HUES64 (cell line): ENCODE measurements at regions not wholly inside any gene's neighbourhood (a gene's known extent, or its start where the extent isn't known, plus 50 kb on each side); places are given as distances from the start of the nearest gene placed in this dataset.
A peak's percentile ranks its signal among the peaks of the same experiment; 100 is the strongest.

ENCODE experiments used
- H3K27ac ChIP-seq: 2 replicates; pipeline ENCODE4 v1.7.0; 2013; ENCODE audit warnings: low read depth, low read length, inconsistent platforms
- H3K27me3 ChIP-seq: 2 replicates; pipeline ENCODE4 v1.6.1; 2013; ENCODE audit warnings: mild to moderate bottlenecking, low read length; ENCODE audit not compliant: insufficient read depth
- H3K36me3 ChIP-seq: 2 replicates; pipeline ENCODE4 v1.6.1; 2013; ENCODE audit warnings: mild to moderate bottlenecking, low read length; ENCODE audit not compliant: insufficient read depth
- H3K4me1 ChIP-seq: 2 replicates; pipeline ENCODE4 v1.6.1; 2013; ENCODE audit warnings: mild to moderate bottlenecking, low read length, moderate library complexity; ENCODE audit not compliant: insufficient read depth
- H3K4me3 ChIP-seq: 2 replicates; pipeline ENCODE4 v1.5.1; 2013; ENCODE audit warnings: mild to moderate bottlenecking, low read length, moderate library complexity
- H3K9ac ChIP-seq: 2 replicates; pipeline ENCODE4 v1.6.1; 2013; ENCODE audit warnings: mild to moderate bottlenecking, low read depth, low read length
- H3K9me3 ChIP-seq: 2 replicates; pipeline ENCODE4 v1.6.1; 2013; ENCODE audit warnings: low read depth, low read length; ENCODE audit not compliant: insufficient read depth
- WGBS: fragments of 150-250, 120-280 bp; methylation state at CpG from one replicate; pipeline ENCODE4 v1.1.7; 2013; ENCODE audit warnings: missing lambda C conversion rate; 5-methylcytosine and 5-hydroxymethylcytosine counted together

DNA sequence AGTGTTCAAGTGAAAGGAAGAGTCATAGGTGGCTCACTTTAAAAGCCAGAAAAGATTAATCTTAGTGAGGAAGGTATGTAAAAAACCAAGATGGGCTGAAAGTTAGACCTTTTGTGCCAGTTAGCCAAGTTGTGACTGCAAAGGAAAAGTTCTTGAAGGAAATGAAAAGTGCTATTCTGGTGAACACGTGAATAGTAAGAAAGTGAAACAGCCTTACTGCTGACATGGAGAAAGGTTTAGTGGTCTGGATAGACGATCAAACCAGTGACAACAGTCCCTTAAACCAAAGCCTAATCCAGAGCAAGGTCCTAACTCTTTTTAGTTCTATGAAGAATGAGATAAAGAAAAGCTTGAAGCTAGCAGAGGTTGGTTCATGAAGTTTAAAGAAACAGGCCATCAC is 106.4 kb downstream of the CTH start:
- no peak overlapping the region for H3K4me3 ChIP-seq

DNA sequence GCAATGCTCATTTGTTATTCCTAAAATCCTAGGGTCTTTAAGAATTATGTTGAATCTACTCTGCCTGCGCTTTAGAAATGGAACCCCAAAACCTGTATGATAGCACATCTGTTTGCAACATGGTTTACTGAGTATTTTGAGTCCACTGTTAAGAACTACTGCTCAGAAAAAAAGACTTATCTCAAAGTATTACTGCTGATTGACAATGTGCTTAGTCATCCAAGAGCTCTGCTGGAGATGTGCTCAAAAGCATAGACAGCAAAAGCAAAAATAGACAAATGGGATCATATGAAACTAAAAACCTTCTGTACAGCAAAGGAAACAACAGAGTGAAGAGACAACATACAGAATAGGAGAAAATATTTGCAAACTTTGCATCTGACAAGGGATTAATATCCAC is 107.0 kb downstream of the CTH start:
- no peak overlapping the region for H3K27ac ChIP-seq
- no peaks in the 10 kb centered on the region for H3K36me3 ChIP-seq
- no peak overlapping the region for H3K9ac ChIP-seq
- H3K9me3 ChIP-seq = no peaks in the 10 kb centered on the region
- no peak overlapping the region for H3K4me3 ChIP-seq
- 100% methylated on average over 1 of the region's 1 CpG for WGBS
- no peaks in the 10 kb centered on the region for H3K4me1 ChIP-seq
- H3K27me3 ChIP-seq = no peaks in the 10 kb centered on the region

More for the DNA sequence above, 106.4 kb downstream of the CTH start:
- no peaks in the 10 kb centered on the region for H3K36me3 ChIP-seq
- H3K27me3 ChIP-seq = no peaks in the 10 kb centered on the region
- no peak overlapping the region for H3K27ac ChIP-seq
- H3K9ac ChIP-seq = no peak overlapping the region
- WGBS = 76% methylated on average over 1 of the region's 2 CpGs
- no peaks in the 10 kb centered on the region for H3K4me1 ChIP-seq
- no peaks in the 10 kb centered on the region for H3K9me3 ChIP-seq

DNA sequence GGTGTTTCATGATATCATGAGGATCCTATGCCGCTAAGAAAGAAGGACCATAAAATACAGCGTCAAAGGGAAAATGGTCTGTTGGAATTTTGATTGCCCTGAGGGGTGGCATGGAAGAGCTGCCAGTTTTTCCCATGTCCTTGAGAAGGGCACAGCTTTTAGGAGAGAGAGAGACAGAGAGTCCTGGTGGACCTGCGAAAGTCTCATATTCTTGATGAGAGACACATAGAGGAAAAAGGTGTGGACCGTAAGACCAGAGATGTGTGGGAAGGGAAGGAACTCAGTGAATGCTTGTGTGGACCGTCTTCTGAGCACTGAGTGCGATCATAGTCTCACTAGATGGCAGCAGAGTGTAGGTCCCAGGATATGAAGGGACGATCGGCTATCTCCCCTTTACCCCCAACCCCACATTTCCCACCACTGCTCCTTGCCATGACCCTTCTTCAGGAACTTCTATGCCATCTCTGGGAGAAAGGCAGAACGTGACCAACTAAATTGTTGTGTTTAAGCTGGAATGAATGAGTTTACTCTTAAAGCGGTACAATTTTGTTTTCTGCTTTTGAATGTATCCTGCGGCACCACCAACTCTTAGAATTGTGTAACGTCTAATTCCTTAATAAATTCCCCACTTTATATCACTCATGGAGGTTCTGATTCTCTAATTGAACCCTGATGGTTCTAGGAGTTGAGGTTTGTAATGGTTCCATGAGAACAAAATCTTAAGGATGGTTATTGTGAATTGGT is 117.7 kb downstream of the CTH start:
- Histone ChIP-seq H3K27ac (no peak overlapping the region), H3K9ac (no peak overlapping the region), H3K9me3 (no peaks in the 10 kb centered on the region), H3K4me1 (no peaks in the 10 kb centered on the region), H3K36me3 (no peaks in the 10 kb centered on the region), H3K27me3 (no peaks in the 10 kb centered on the region), H3K4me3 (no peak overlapping the region)
- WGBS = 56% methylated on average over 12 of the region's 12 CpGs

DNA sequence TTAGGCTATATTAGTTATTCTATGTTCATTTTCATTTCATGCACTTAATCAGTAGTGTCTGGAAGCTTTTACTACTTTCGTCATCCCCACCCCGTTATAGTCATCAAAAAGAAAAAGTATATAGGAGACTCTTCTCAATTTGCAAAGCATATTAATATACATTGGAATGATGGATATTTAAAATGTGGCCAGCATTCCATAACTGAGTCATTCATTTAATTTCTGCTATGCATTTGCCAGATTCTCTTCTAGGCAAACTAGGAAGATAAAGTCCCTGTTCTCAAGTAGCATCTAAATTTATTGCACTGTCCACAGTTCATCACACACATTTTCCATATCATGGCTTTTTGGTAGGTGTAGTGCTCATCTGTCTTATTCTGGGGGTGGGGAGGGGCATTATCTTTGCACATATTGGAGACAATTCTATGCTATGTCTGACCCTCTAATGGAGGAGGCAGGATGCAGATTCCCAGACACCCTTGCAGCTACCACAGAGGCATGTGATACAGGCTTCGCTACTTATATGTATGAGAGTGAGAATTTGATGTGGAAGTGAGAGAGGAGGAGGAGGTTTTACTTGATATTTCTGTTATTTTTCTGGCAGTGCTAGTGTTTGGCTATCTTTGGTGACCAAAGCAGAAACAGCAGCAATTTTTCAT is 125.8 kb downstream of the CTH start:
- H3K9me3 ChIP-seq = no peaks in the 10 kb centered on the region
- no peaks in the 10 kb centered on the region for H3K36me3 ChIP-seq
- no peak overlapping the region for H3K9ac ChIP-seq
- H3K27me3 ChIP-seq = no peaks in the 10 kb centered on the region
- 90% methylated on average over 1 of the region's 3 CpGs for WGBS
- no peaks in the 10 kb centered on the region for H3K4me1 ChIP-seq
- H3K27ac ChIP-seq = no peak overlapping the region
- H3K4me3 ChIP-seq = no peak overlapping the region

DNA sequence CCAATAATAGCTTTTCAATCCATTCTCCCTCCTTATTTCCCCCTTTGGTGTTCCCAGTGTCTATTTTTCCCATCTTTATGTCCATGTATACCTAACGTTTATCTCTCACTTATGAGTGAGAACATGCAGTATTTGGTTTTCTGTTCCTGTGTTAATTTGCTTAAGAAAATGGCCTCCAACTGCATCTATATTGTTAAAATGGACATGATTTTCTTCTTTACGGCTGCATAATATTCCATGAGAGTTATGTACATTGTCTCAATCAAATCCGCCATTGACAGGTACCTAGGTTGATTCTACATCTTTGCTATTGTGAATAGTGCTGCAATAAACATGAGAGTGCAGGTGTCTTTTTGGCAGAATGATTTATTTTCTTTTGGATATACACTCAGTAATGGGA is 126.7 kb downstream of the CTH start:
- Histone ChIP-seq H3K9me3 (no peaks in the 10 kb centered on the region), H3K9ac (no peak overlapping the region), H3K27ac (no peak overlapping the region), H3K4me1 (no peaks in the 10 kb centered on the region), H3K27me3 (no peaks in the 10 kb centered on the region), H3K36me3 (no peaks in the 10 kb centered on the region), H3K4me3 (no peak overlapping the region)
- WGBS = 97% methylated on average over 3 of the region's 3 CpGs

DNA sequence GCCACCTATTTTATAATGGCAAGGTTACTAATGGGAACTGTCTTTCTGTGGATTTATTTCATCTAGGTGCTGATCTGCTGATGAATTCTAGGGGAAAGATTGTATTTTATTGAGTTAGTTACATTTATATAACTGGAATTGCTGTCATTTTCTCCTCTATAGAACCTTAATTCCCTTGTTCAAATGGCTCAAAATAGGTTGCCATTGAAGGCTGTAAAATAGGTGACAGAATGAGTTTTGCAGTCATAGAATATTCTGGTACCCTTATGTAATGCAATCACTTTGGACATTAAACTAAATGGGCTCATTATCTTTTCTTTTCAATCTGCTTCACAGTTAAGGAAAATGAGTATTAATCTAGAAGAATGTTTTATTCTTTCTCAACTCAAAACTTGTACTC is 131.0 kb downstream of the CTH start:
- no peaks in the 10 kb centered on the region for H3K27me3 ChIP-seq
- H3K4me3 ChIP-seq = no peak overlapping the region
- H3K36me3 ChIP-seq = no peaks in the 10 kb centered on the region
- H3K9ac ChIP-seq = no peak overlapping the region
- H3K9me3 ChIP-seq = no peaks in the 10 kb centered on the region
- peaks cover 11% of the 10 kb centered on the region for H3K4me1 ChIP-seq
- no peak overlapping the region for H3K27ac ChIP-seq

DNA sequence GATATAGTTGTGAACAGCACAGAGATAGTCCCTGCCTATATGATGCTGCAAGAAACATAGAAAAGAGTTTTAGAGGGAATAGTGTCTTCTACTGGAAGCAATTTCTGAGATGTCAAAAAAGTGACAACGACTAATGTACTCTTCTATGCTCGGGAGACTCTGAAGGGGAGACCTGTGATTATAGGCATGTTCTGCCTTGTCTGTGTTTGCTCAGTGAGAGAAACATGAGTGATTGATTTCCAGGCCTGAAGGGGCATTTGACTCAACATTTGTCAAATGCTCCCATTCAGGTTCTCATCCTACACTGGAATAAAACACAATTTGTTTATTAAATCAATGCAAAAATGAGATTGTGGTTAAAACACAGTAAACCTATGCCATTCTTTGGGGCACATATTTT is 131.8 kb downstream of the CTH start:
- Histone ChIP-seq H3K9me3 (no peaks in the 10 kb centered on the region), H3K4me3 (no peak overlapping the region), H3K36me3 (no peaks in the 10 kb centered on the region), H3K4me1 (peaks cover 14% of the 10 kb centered on the region), H3K9ac (no peak overlapping the region), H3K27ac (no peak overlapping the region), H3K27me3 (no peaks in the 10 kb centered on the region)
- 92% methylated on average over 2 of the region's 2 CpGs for whole genome bisulfite sequencing

DNA sequence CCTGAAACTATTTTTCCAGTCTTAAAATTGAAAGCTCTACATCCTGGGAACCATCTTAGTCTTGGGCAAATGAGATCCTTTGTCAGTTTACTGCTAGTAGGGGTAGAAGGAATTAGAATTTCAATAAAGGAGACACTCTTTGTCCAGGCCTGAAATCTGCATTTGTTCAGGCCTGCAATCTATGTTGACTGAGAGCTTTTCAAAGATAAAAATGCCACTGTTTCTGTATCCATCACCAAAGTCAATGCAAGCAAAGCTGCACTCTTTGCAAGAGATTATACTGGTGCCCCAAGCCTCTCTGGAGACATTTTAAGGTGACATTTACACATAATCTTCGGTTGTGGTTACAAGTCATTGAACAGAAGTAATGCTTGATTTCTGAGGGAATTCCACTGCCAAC is 135.7 kb downstream of the CTH start:
- Histone ChIP-seq H3K4me3 (no peak overlapping the region), H3K27ac (peak overlapping the region; percentile 24; the same call in 1 of the 2 replicates), H3K9ac (no peak overlapping the region), H3K27me3 (no peaks in the 10 kb centered on the region), H3K36me3 (no peaks in the 10 kb centered on the region), H3K4me1 (peaks cover 14% of the 10 kb centered on the region), H3K9me3 (no peaks in the 10 kb centered on the region)
- WGBS = 89% methylated on average over 1 of the region's 1 CpG

DNA sequence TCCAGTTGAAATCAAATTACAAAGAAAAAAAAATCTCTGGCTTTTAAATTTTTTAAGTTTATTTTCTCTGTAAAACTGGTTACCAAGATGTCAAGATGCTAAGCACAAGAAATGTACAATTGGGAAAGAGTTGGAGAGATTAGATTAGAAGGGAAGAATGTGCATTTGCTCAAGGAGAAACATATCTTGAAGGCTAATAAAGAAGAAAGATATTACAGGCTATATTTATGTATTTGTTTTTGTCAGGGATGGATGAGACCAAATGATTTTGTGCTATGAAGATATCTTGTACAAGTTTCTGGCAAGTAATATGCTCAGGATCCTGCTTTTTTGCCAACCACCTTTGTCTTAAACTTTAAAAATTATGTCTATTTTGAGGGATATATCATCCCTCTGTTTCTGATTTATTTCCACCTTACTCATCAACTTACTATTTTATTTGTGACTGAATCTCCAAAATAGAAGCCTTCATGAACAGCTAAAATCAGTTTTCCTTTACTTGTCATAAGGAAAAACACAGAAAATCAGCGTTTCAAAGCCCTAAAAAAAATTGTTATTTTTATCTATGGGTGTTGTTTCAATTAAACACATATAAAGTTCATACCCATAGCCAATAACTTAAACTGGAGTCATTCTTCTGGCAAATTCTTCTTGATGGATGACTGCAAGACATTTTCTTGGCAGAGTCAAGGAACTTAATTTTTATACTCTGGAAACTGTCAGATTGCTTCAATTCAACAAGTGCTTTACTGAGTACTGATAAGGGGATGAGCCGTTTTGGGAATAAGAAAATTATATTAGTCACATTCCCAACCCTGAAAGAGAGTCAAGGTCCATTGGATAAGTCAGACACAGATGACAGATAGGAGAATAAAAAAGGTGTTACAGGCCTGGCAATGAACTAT is 141.8 kb downstream of the CTH start:
- no CpG with 5 or more reads among the region's 2 CpGs for WGBS
- no peaks in the 10 kb centered on the region for H3K9me3 ChIP-seq
- H3K4me1 ChIP-seq = peaks cover 13% of the 10 kb centered on the region; the same call in 1 of the 2 replicates
- no peak overlapping the region for H3K27ac ChIP-seq
- no peak overlapping the region for H3K9ac ChIP-seq
- no peak overlapping the region for H3K4me3 ChIP-seq
- H3K36me3 ChIP-seq = no peaks in the 10 kb centered on the region
- H3K27me3 ChIP-seq = no peaks in the 10 kb centered on the region

DNA sequence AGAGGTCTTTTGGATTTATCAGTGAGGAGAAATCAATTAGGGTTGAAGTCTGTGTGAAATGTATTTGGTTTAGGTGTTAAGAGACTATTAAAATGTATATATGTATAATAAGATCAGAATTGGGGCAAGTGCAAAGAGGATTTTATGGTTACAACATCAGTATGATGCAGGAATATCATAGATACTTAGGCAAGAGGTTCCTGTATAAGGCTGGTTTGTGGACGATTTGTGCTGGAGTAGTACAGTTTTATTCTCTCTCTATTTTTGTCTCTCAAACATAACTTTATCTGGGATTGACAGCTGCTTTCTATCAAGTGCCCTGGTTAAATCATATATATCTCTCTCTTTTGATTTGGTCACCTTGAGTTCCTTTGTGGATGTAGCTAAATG is 142.5 kb downstream of the CTH start:
- no CpG with 5 or more reads among the region's 1 CpG for WGBS
- Histone ChIP-seq H3K27ac (no peak overlapping the region), H3K4me1 (peaks cover 13% of the 10 kb centered on the region; the same call in 1 of the 2 replicates), H3K9ac (no peak overlapping the region), H3K4me3 (no peak overlapping the region), H3K36me3 (no peaks in the 10 kb centered on the region), H3K9me3 (no peaks in the 10 kb centered on the region), H3K27me3 (no peaks in the 10 kb centered on the region)

DNA sequence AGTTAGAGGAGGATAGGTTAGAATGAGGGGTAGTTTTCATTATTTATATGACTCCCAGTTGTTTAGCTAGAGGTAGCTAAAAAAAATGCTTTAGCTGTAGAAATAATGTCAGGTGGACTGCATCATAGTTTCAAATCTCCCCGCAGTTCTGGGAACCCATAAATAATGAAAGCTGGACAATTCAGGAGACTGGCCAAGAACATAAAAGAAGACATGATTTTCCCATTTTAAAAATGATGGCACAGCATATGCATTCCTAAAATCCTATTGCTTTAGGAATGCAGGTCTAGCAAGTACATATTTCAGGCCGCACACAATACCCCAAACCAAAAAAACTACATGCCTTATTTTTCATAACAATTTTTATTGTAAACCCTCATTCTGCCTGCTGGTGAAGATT is 143.3 kb downstream of the CTH start:
- no peaks in the 10 kb centered on the region for H3K27me3 ChIP-seq
- H3K36me3 ChIP-seq = no peaks in the 10 kb centered on the region
- H3K9me3 ChIP-seq = no peaks in the 10 kb centered on the region
- WGBS = 93% methylated on average over 2 of the region's 2 CpGs
- H3K9ac ChIP-seq = no peak overlapping the region
- H3K27ac ChIP-seq = no peak overlapping the region
- peaks cover 13% of the 10 kb centered on the region; the same call in 1 of the 2 replicates for H3K4me1 ChIP-seq
- no peak overlapping the region for H3K4me3 ChIP-seq
